ENCODE measurements at regions not wholly inside any gene's neighbourhood (a gene's known extent, or its start where the extent isn't known, plus 50 kb on each side); places are given as distances from the start of the nearest gene placed in this dataset.

- Mint-ChIP-seq H3K9me3 (ENCODE audit: low read depth, unreplicated experiment) (peaks cover 4% of the 10 kb centered on the region), H3K36me3 (ENCODE audit: insufficient read depth, unreplicated experiment) (no peaks in the 10 kb centered on the region), H3K4me1 (ENCODE audit: low read depth, unreplicated experiment) (no peaks in the 10 kb centered on the region), H3K27ac (ENCODE audit: unreplicated experiment) (no peak overlapping the region), H3K27me3 (ENCODE audit: unreplicated experiment) (no peaks in the 10 kb centered on the region), H3K4me3 (ENCODE audit: low read depth, unreplicated experiment) (no peak overlapping the region)
- CTCF ChIA-PET = no interaction called here
- BruUV-seq (replicated peaks) = no TSS peak
- intact Hi-C loops (cut with micrococcal nuclease; ENCODE audit: unreplicated experiment) = no loop called here
- DNase-seq = no peak
- TF ChIP-seq, protein P1, sequence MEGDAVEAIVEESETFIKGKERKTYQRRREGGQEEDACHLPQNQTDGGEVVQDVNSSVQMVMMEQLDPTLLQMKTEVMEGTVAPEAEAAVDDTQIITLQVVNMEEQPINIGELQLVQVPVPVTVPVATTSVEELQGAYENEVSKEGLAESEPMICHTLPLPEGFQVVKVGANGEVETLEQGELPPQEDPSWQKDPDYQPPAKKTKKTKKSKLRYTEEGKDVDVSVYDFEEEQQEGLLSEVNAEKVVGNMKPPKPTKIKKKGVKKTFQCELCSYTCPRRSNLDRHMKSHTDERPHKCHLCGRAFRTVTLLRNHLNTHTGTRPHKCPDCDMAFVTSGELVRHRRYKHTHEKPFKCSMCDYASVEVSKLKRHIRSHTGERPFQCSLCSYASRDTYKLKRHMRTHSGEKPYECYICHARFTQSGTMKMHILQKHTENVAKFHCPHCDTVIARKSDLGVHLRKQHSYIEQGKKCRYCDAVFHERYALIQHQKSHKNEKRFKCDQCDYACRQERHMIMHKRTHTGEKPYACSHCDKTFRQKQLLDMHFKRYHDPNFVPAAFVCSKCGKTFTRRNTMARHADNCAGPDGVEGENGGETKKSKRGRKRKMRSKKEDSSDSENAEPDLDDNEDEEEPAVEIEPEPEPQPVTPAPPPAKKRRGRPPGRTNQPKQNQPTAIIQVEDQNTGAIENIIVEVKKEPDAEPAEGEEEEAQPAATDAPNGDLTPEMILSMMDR (IDR thresholded peaks at IDR 0.05; ENCODE audit: unreplicated experiment) = no peak
Observed at GRCh38 chr4:62865261-62865660, 1544.0 kb downstream of the TECRL start.

GRCh38 chr4:62849696-62850095 lies 1559.6 kb downstream of the TECRL start:
- Mint-ChIP-seq H3K9me3 (ENCODE audit: low read depth, unreplicated experiment) (peaks cover 5% of the 10 kb centered on the region), H3K4me3 (ENCODE audit: low read depth, unreplicated experiment) (no peak overlapping the region), H3K36me3 (ENCODE audit: insufficient read depth, unreplicated experiment) (no peaks in the 10 kb centered on the region), H3K27me3 (ENCODE audit: unreplicated experiment) (no peaks in the 10 kb centered on the region), H3K4me1 (ENCODE audit: low read depth, unreplicated experiment) (no peaks in the 10 kb centered on the region), H3K27ac (ENCODE audit: unreplicated experiment) (no peak overlapping the region)
- TF ChIP-seq, protein P1 (IDR thresholded peaks at IDR 0.05; ENCODE audit: unreplicated experiment) = no peak
- BruUV-seq (replicated peaks) = no TSS peak
- CTCF ChIA-PET = no interaction called here
- intact Hi-C loops (cut with micrococcal nuclease; ENCODE audit: unreplicated experiment) = no loop called here
- no peak for DNase-seq

GRCh38 chr4:62835631-62836030 lies 1573.6 kb downstream of the TECRL start:
- TF ChIP-seq, protein P1 (IDR thresholded peaks at IDR 0.05; ENCODE audit: unreplicated experiment) = no peak
- no peak for DNase-seq
- BruUV-seq (replicated peaks) = no TSS peak
- intact Hi-C loops (cut with micrococcal nuclease; ENCODE audit: unreplicated experiment) = no loop called here
- no peaks in the 10 kb centered on the region for H3K36me3 Mint-ChIP-seq (ENCODE audit: insufficient read depth, unreplicated experiment)
- H3K4me1 Mint-ChIP-seq (ENCODE audit: low read depth, unreplicated experiment) = no peaks in the 10 kb centered on the region
- peaks cover 14% of the 10 kb centered on the region for H3K9me3 Mint-ChIP-seq (ENCODE audit: low read depth, unreplicated experiment)
- CTCF ChIA-PET = no interaction called here
- H3K4me3 Mint-ChIP-seq (ENCODE audit: low read depth, unreplicated experiment) = no peak overlapping the region
- no peak overlapping the region for H3K27ac Mint-ChIP-seq (ENCODE audit: unreplicated experiment)
- H3K27me3 Mint-ChIP-seq (ENCODE audit: unreplicated experiment) = no peaks in the 10 kb centered on the region

- no peaks in the 10 kb centered on the region for H3K4me1 Mint-ChIP-seq (ENCODE audit: low read depth, unreplicated experiment)
- H3K9me3 Mint-ChIP-seq (ENCODE audit: low read depth, unreplicated experiment) = peaks cover 18% of the 10 kb centered on the region
- CTCF ChIA-PET = no interaction called here
- H3K36me3 Mint-ChIP-seq (ENCODE audit: insufficient read depth, unreplicated experiment) = no peaks in the 10 kb centered on the region
- BruUV-seq (replicated peaks) = no TSS peak
- intact Hi-C loops (cut with micrococcal nuclease; ENCODE audit: unreplicated experiment) = no loop called here
- no peaks in the 10 kb centered on the region for H3K27me3 Mint-ChIP-seq (ENCODE audit: unreplicated experiment)
- H3K27ac Mint-ChIP-seq (ENCODE audit: unreplicated experiment) = no peak overlapping the region
- DNase-seq = no peak
- H3K4me3 Mint-ChIP-seq (ENCODE audit: low read depth, unreplicated experiment) = no peak overlapping the region
- TF ChIP-seq, protein P1 (IDR thresholded peaks at IDR 0.05; ENCODE audit: unreplicated experiment) = no peak
Observed at GRCh38 chr4:62822306-62822705, 1586.9 kb downstream of the TECRL start.

DNA sequence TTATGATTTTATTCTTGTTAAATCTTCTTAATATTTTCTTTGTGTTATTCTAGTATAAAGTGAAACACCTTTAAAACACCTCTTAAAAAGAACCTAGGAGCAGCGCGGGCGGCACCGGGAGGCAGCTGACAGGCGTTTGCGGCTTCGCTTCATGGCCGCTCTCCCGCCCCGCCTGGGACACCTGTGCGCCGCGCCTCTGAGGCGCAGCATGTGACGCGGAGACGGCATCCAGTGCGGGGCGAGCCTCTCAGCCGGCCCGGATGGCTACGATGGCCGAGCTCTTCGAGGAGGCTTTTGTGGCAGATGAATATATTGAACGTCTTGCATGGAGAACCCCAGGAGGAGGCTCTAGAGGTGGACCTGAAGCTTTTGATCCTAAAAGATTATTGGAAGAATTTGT lies 1592.7 kb downstream of the TECRL start:
- CTCF ChIA-PET = no interaction called here
- TF ChIP-seq, protein P1 (IDR thresholded peaks at IDR 0.05; ENCODE audit: unreplicated experiment) = no peak
- Mint-ChIP-seq H3K27me3 (ENCODE audit: unreplicated experiment) (no peaks in the 10 kb centered on the region), H3K36me3 (ENCODE audit: insufficient read depth, unreplicated experiment) (no peaks in the 10 kb centered on the region), H3K27ac (ENCODE audit: unreplicated experiment) (no peak overlapping the region), H3K4me1 (ENCODE audit: low read depth, unreplicated experiment) (no peaks in the 10 kb centered on the region), H3K9me3 (ENCODE audit: low read depth, unreplicated experiment) (peaks cover 4% of the 10 kb centered on the region), H3K4me3 (ENCODE audit: low read depth, unreplicated experiment) (no peak overlapping the region)
- DNase-seq = no peak
- intact Hi-C loops (cut with micrococcal nuclease; ENCODE audit: unreplicated experiment) = no loop called here
- BruUV-seq (replicated peaks) = no TSS peak
